ENCODE measurements at regions not wholly inside any gene's neighbourhood (a gene's known extent, or its start where the extent isn't known, plus 50 kb on each side); places are given as distances from the start of the nearest gene placed in this dataset.

DNA sequence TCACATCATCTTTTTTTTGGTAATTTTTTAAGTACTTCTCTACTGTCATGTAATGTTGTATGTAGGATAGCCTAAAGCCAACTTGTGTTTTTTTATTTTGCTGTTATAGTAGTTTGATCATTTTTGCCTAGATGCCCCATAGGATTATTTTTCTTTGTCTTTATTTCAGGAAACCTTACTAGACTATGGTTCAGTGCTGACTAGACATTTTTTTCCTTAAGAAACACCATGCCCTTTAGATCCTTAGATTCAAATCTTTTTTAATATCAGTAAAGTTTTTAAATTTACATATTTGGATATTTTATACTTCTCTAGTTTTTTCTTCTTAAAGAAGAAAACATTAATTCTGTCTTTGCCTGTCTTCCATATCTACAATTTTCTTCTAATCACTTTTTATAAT is 221.3 kb downstream of the IDS start:
- ATAC-seq (no peak), DNase-seq (no peak)
- Histone ChIP-seq H3K4me3 (ENCODE audit: low read length) (no peak overlapping the region), H3K79me2 (ENCODE audit: low read length) (no peaks in the 10 kb centered on the region), H3F3A (ENCODE audit: low read length, unreplicated experiment) (no peaks in the 10 kb centered on the region), H2AFZ (ENCODE audit: low read length) (no peak overlapping the region), H3K9me3 (ENCODE audit: low read length) (no peaks in the 10 kb centered on the region), H3K4me2 (ENCODE audit: low read length) (no peak overlapping the region), H3K4me1 (ENCODE audit: insufficient read depth, low read length) (no peaks in the 10 kb centered on the region), H3K9ac (ENCODE audit: low read length) (no peak overlapping the region), H3K27me3 (ENCODE audit: low read length) (no peaks in the 10 kb centered on the region), H3K36me3 (ENCODE audit: low read depth, low read length) (no peaks in the 10 kb centered on the region), H3K27ac (ENCODE audit: low read length) (no peak overlapping the region), H4K20me1 (ENCODE audit: low read length) (no peaks in the 10 kb centered on the region), H3K9me2 (replicated peaks; ENCODE audit: low read length) (no peaks in the 10 kb centered on the region)
- CTCF ChIA-PET, result no interaction called here
- TF ChIP-seq EZH2 (IDR thresholded peaks at IDR 0.05; ENCODE audit: low read length, unreplicated experiment) (no peak), EZH2phosphoT487 (IDR thresholded peaks at IDR 0.05; ENCODE audit: borderline replicate concordance, low read length) (no peak), CTCF (conservative IDR thresholded peaks at IDR 0.05; ENCODE audit: low read depth, low read length) (no peak)
- POLR2A ChIA-PET (ENCODE audit: unreplicated experiment), result no interaction called here
- intact Hi-C loops (cut with micrococcal nuclease), result no loop called here
- no TSS peak for BruUV-seq (replicated peaks)

GRCh38 chrX:149282909-149283308 is 222.2 kb downstream of the IDS start:
- ChIA-PET POLR2A (ENCODE audit: unreplicated experiment) (no interaction called here), CTCF (no interaction called here)
- Histone ChIP-seq H4K20me1 (ENCODE audit: low read length) (no peaks in the 10 kb centered on the region), H3K36me3 (ENCODE audit: low read depth, low read length) (no peaks in the 10 kb centered on the region), H2AFZ (ENCODE audit: low read length) (no peak overlapping the region), H3K4me2 (ENCODE audit: low read length) (no peak overlapping the region), H3K9me2 (replicated peaks; ENCODE audit: low read length) (no peaks in the 10 kb centered on the region), H3K79me2 (ENCODE audit: low read length) (no peaks in the 10 kb centered on the region), H3K4me1 (ENCODE audit: insufficient read depth, low read length) (no peaks in the 10 kb centered on the region), H3K9ac (ENCODE audit: low read length) (no peak overlapping the region), H3K27me3 (ENCODE audit: low read length) (no peaks in the 10 kb centered on the region), H3K27ac (ENCODE audit: low read length) (no peak overlapping the region), H3K9me3 (ENCODE audit: low read length) (no peaks in the 10 kb centered on the region), H3K4me3 (ENCODE audit: low read length) (no peak overlapping the region), H3F3A (ENCODE audit: low read length, unreplicated experiment) (no peaks in the 10 kb centered on the region)
- intact Hi-C loops (cut with micrococcal nuclease), result no loop called here
- BruUV-seq (replicated peaks), result no TSS peak
- no peak for DNase-seq
- ATAC-seq, result no peak
- no peak for TF ChIP-seq EZH2 (IDR thresholded peaks at IDR 0.05; ENCODE audit: low read length, unreplicated experiment)
- TF ChIP-seq CTCF (conservative IDR thresholded peaks at IDR 0.05; ENCODE audit: low read depth, low read length), result no peak

DNA sequence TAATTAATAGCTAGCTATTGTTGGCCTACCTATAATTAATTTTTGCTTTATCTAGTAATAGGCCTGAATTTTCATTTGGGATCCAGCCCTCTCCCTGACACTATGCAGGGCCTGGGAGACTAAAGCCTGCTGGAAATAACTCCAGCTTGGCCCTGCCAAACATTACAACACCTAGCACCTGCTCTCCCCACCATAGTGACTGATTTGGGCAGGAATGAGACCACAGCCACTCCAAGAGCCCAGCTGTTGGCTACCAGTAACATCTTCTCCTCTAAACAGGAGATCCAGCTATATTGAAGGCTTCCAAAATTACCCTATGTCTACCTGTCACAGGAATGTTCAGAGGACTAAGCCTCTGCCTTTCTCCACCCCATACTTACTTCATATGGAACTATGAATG is 225.1 kb downstream of the IDS start:
- H3K9me3 ChIP-seq (ENCODE audit: low read length), result no peaks in the 10 kb centered on the region
- no peaks in the 10 kb centered on the region for H3K79me2 ChIP-seq (ENCODE audit: low read length)
- CTCF ChIA-PET, result no interaction called here
- DNase-seq (no peak), ATAC-seq (no peak)
- H3K9ac ChIP-seq (ENCODE audit: low read length), result no peak overlapping the region
- H3K4me3 ChIP-seq (ENCODE audit: low read length), result no peak overlapping the region
- no peak overlapping the region for H3K4me2 ChIP-seq (ENCODE audit: low read length)
- no peaks in the 10 kb centered on the region for H3K27me3 ChIP-seq (ENCODE audit: low read length)
- H3K4me1 ChIP-seq (ENCODE audit: insufficient read depth, low read length), result no peaks in the 10 kb centered on the region
- H3K36me3 ChIP-seq (ENCODE audit: low read depth, low read length), result no peaks in the 10 kb centered on the region
- intact Hi-C loops (cut with micrococcal nuclease), result no loop called here
- no peak overlapping the region for H3K27ac ChIP-seq (ENCODE audit: low read length)
- no peak overlapping the region for H2AFZ ChIP-seq (ENCODE audit: low read length)
- no peaks in the 10 kb centered on the region for H3K9me2 ChIP-seq (replicated peaks; ENCODE audit: low read length)
- POLR2A ChIA-PET (ENCODE audit: unreplicated experiment), result no interaction called here
- TF ChIP-seq EZH2 (IDR thresholded peaks at IDR 0.05; ENCODE audit: low read length, unreplicated experiment) (no peak), CTCF (conservative IDR thresholded peaks at IDR 0.05; ENCODE audit: low read depth, low read length) (no peak), EZH2phosphoT487 (IDR thresholded peaks at IDR 0.05; ENCODE audit: borderline replicate concordance, low read length) (no peak)
- no peaks in the 10 kb centered on the region for H3F3A ChIP-seq (ENCODE audit: low read length, unreplicated experiment)
- no peaks in the 10 kb centered on the region for H4K20me1 ChIP-seq (ENCODE audit: low read length)
- BruUV-seq (replicated peaks), result no TSS peak
